Bronchial epithelial cell (primary cell): ENCODE measurements at regions not wholly inside any gene's neighbourhood (a gene's known extent, or its start where the extent isn't known, plus 50 kb on each side); places are given as distances from the start of the nearest gene placed in this dataset.
"Not testable (repeated sequence)": the region's sequence is repeated elsewhere in the genome, so short reads cannot be mapped to it uniquely, and the experiment has no call there.

Experiments used
- DNase-seq: peaks from one replicate; pipeline ENCODE4 v3.0.0-alpha.2; 2010; ENCODE audit warnings: low read depth
- FAIRE-seq: peaks from 2 replicates; lab custom pipeline; 2011; peaks lifted over from hg19 to GRCh38; lab: Jason Lieb, UNC
- H3K27me3 ChIP-seq: 2 replicates; pipeline ENCODE4 v1.5.1; 2011; ENCODE audit warnings: low read length; ENCODE audit not compliant: control insufficient read depth, insufficient read depth
- H3K36me3 ChIP-seq: 2 replicates; pipeline ENCODE4 v1.5.1; 2011; ENCODE audit warnings: low read length; ENCODE audit not compliant: control insufficient read depth, insufficient read depth
- H3K4me3 ChIP-seq: 2 replicates; pipeline ENCODE4 v1.5.1; 2011; ENCODE audit warnings: mild to moderate bottlenecking, low read depth, low read length, control low read depth
- TF ChIP-seq, protein P1 (sequence below): IDR thresholded peaks from 2 replicates; pipeline ENCODE4 v1.5.1; 2011; ENCODE audit warnings: mild to moderate bottlenecking, moderate library complexity, low read length, control low read depth, inconsistent platforms; ENCODE audit not compliant: insufficient read depth, severe bottlenecking

DNA sequence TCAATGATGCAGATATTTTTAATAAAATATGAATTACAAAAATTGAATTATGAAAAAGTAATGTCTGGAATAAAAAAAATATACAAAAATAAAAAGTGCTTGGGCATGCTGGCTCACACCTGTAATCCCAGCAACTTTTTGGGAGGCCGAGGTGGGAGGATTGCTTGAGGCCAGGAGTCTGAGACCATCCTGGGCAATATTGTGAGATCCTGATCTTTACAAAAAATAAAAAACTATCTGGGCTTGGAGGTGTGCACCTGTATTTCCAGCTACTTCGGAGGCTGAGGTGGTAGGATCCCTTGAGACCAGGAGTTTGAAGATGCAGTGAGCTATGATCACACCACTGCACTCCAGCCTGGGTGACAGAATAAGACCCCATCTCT is 141.8 kb downstream of the NPIPB5 start:
- FAIRE-seq (no peak), DNase-seq (no peak)
- H3K36me3 ChIP-seq = no peaks in the 10 kb centered on the region
- no peak overlapping the region for H3K4me3 ChIP-seq
- TF ChIP-seq, protein P1, sequence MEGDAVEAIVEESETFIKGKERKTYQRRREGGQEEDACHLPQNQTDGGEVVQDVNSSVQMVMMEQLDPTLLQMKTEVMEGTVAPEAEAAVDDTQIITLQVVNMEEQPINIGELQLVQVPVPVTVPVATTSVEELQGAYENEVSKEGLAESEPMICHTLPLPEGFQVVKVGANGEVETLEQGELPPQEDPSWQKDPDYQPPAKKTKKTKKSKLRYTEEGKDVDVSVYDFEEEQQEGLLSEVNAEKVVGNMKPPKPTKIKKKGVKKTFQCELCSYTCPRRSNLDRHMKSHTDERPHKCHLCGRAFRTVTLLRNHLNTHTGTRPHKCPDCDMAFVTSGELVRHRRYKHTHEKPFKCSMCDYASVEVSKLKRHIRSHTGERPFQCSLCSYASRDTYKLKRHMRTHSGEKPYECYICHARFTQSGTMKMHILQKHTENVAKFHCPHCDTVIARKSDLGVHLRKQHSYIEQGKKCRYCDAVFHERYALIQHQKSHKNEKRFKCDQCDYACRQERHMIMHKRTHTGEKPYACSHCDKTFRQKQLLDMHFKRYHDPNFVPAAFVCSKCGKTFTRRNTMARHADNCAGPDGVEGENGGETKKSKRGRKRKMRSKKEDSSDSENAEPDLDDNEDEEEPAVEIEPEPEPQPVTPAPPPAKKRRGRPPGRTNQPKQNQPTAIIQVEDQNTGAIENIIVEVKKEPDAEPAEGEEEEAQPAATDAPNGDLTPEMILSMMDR = no peak
- H3K27me3 ChIP-seq = no peaks in the 10 kb centered on the region

DNA sequence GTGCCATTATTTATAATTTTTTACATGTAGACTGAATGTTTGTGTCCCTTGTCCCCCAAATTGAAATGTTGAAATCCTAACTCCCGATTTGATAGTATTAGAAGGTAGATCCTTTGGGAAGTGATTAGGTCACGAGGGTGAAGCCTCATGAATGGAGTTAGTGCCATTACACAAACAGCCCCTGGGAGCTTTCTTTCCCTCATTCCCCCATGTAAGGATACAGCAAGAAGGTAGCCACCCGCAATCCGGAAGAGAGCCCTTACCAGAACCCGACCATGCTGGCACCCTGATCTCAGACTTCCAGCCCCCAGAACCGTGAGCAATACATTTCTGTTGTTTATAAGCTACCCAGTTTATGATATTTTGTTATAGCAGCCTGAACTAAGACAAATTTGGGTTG is 143.2 kb downstream of the NPIPB5 start:
- FAIRE-seq (no peak), DNase-seq (no peak)
- Histone ChIP-seq H3K27me3 (no peaks in the 10 kb centered on the region), H3K36me3 (no peaks in the 10 kb centered on the region), H3K4me3 (no peak overlapping the region)
- TF ChIP-seq, protein P1 = no peak

DNA sequence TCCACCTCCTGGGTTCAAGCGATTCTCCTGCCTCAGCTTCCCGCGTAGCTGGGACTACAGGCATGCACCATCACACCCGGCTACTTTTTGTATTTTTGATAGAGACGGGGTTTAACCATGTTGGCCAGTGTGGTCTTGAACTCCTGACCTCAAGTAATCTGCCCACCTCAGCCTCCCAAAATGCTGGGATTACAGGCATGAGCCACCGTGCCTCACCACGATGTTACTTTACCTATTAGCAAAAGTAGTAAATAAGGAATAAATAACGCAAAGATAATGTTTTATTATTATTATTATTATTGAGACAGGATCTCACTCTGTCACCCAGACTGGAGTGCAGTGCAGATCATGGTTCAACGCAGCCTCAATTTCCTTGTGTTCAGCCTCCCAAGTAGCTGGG is 145.9 kb downstream of the NPIPB5 start:
- DNase-seq = not testable (repeated sequence)

DNA sequence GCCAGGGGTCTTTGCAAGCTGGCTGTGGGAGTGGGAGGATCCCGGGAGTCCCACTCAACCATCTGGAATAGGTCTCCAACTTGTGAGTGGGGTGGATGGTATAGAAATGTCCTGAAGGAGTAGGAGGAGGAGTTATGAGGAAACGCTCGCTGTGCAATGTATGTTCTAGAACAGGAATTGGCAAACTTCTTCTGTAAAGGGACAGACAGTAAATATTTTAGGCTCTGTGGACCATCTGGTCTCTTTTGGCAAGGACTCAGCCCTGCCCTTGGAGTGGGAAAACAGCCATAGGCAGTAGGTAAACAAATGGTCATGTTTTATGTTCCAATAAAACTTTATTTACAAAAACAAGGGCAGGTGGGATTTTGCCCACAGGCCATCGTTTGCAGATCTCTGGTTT is 149.2 kb downstream of the NPIPB5 start:
- DNase-seq = no peak
- FAIRE-seq = no peak
- TF ChIP-seq, protein P1 = no peak
- Histone ChIP-seq H3K4me3 (no peak overlapping the region), H3K36me3 (no peaks in the 10 kb centered on the region), H3K27me3 (no peaks in the 10 kb centered on the region)

More for the DNA sequence above, 145.9 kb downstream of the NPIPB5 start:
- H3K4me3 ChIP-seq, H3K36me3 ChIP-seq, H3K27me3 ChIP-seq, FAIRE-seq: not testable (repeated sequence)

DNA sequence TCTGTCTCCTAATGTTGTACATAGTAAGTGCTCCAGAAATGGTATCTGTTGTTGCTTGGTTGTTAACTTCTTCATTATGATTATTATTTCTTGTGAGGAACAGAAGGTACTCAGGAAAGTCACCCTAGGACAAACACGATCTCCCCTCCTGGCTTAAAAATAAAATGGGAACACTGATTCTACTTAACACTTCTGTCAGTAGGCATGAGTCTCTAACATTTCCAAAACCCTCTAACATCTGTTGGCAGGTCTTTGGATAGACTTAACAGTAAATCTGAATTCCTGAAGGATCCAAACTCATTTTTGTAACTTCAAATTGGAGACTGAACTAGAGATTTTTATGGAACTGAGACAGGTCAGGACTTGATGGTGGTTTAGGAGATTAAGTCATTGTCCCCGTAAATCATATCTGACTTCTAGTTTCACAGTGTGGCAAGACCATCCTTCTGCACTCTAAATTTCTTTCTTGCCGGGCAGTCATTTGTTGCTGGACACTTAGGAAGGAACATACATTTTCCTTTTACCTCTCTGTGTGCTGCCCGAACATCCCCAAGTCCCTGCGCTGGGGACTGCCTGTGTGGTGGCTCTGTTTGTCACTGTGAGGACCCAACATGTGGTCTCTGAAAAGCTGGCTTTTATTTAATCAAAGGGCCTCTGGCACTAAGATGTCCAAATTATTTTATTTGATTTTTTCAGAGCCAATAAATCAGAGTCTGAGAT is 149.9 kb downstream of the NPIPB5 start:
- H3K36me3 ChIP-seq = no peaks in the 10 kb centered on the region
- TF ChIP-seq, protein P1 = no peak
- no peak overlapping the region for H3K4me3 ChIP-seq
- no peaks in the 10 kb centered on the region for H3K27me3 ChIP-seq
- DNase-seq (no peak), FAIRE-seq (no peak)

DNA sequence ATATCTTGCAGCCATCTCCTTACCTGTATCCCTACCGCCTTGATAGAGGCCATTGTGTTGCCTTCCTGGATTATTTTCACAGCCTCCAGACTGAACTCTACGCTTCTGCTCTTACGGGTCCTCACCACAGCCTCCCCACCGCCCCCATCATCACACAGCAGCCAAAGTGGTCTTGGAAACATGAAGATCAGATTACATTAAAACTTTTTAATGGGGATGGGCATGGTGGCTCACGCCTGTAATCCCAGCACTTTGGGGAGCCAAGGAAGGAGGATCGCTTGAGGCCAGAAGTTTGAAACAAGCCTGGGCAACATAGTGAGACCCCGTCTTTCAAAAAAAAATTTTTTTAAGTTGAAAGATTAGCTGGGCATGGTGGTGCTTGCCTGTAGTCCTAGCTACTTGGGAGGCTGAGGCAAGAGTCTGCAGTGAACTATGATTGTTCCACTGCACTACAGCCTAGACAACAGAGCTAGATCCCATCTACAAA is 150.5 kb downstream of the NPIPB5 start:
- Histone ChIP-seq H3K36me3 (no peaks in the 10 kb centered on the region), H3K27me3 (no peaks in the 10 kb centered on the region), H3K4me3 (no peak overlapping the region)
- no peak for DNase-seq
- no peak for FAIRE-seq
- TF ChIP-seq, protein P1 = no peak

DNA sequence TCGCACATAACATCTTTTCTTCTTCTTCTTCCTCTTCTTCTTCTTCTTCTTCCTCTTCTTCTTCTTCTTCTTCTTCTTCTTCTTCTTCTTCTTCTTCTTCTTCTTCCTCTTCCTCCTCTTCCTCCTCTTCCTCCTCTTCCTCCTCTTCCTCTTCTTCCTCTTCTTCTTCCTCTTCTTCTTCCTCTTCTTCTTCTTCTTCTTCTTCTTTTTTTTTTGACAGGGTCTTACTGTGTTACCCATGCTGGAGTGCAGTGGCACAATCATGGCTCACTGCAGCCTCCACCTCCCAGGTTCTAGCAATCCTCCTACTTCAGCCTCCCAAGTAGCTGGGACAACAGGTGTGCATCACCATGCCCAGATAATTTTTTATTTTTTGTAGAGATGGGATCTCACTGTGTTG is 151.0 kb upstream of the HS3ST2 start:
- not testable (repeated sequence) for H3K36me3 ChIP-seq, FAIRE-seq, H3K4me3 ChIP-seq, H3K27me3 ChIP-seq, DNase-seq
